Panc1 (cell line): ENCODE measurements at regions not wholly inside any gene's neighbourhood (a gene's known extent, or its start where the extent isn't known, plus 50 kb on each side); places are given as distances from the start of the nearest gene placed in this dataset.

Experiments
- CTCF ChIP-seq: fragments of 450-650 bp; IDR thresholded peaks from 2 replicates; pipeline ENCODE4 v1.5.1; 2017; ENCODE audit warnings: mild to moderate bottlenecking
- POLR2AphosphoS5 ChIP-seq: IDR thresholded peaks from 2 replicates; pipeline ENCODE4 v1.6.1; 2012; ENCODE audit warnings: mild to moderate bottlenecking, low read depth, low read length, moderate library complexity
- SIN3A ChIP-seq: IDR thresholded peaks from 2 replicates; pipeline ENCODE4 v1.6.1; 2012; ENCODE audit warnings: low read depth, mild to moderate bottlenecking, low read length, moderate library complexity, borderline replicate concordance; ENCODE audit not compliant: insufficient read depth

GRCh38 chr6:22657352-22657980, 88.1 kb downstream of the HDGFL1 start:
- no peak for TF ChIP-seq CTCF
- TF ChIP-seq POLR2AphosphoS5, result no peak
- TF ChIP-seq SIN3A, result no peak
